GM19455 (cell line): ENCODE measurements at regions not wholly inside any gene's neighbourhood (a gene's known extent, or its start where the extent isn't known, plus 50 kb on each side); places are given as distances from the start of the nearest gene placed in this dataset.
"Not testable (repeated sequence)": the region's sequence is repeated elsewhere in the genome, so short reads cannot be mapped to it uniquely, and the experiment has no call there.

Experiments used
- ATAC-seq: cut with Tn5 transposase; IDR thresholded peaks from one replicate; pipeline ENCODE4 v1.9.1; 2021; ENCODE audit not compliant: unreplicated experiment

GRCh38 chr4:103892586-103892985 lies 172.8 kb upstream of the TACR3 start:
- ATAC-seq = no peak

GRCh38 chr4:103887191-103887590 lies 167.4 kb upstream of the TACR3 start:
- no peak for ATAC-seq

GRCh38 chr4:103885152-103885551 lies 165.4 kb upstream of the TACR3 start:
- no peak for ATAC-seq

GRCh38 chr4:103867311-103867710 lies 147.5 kb upstream of the TACR3 start:
- ATAC-seq = no peak

GRCh38 chr4:103853627-103854026 lies 133.8 kb upstream of the TACR3 start:
- ATAC-seq = no peak

GRCh38 chr4:103853146-103853545 lies 133.4 kb upstream of the TACR3 start:
- ATAC-seq = no peak

- no peak for ATAC-seq
Measured at GRCh38 chr4:103845075-103845474, 125.3 kb upstream of the TACR3 start.

- no peak for ATAC-seq
Measured at GRCh38 chr4:103842637-103843239, 123.0 kb upstream of the TACR3 start.

GRCh38 chr4:103842076-103842475 lies 122.3 kb upstream of the TACR3 start:
- ATAC-seq = no peak

GRCh38 chr4:103810308-103810707 lies 90.5 kb upstream of the TACR3 start:
- ATAC-seq = not testable (repeated sequence)

- ATAC-seq = no peak
Measured at GRCh38 chr4:103802766-103803165, 83.0 kb upstream of the TACR3 start.

GRCh38 chr4:103787057-103787456 lies 67.3 kb upstream of the TACR3 start:
- no peak for ATAC-seq

- ATAC-seq = no peak
Measured at GRCh38 chr4:103786593-103786992, 66.8 kb upstream of the TACR3 start.

GRCh38 chr4:103786014-103786413 lies 66.2 kb upstream of the TACR3 start:
- ATAC-seq = peak; percentile 87

- ATAC-seq = no peak
Measured at GRCh38 chr4:103778221-103778620, 58.4 kb upstream of the TACR3 start.

- ATAC-seq = no peak
Measured at GRCh38 chr4:103774326-103774825, 54.6 kb upstream of the TACR3 start.

GRCh38 chr4:103773691-103774231 lies 54.0 kb upstream of the TACR3 start:
- no peak for ATAC-seq
